GM06990 (cell line): ENCODE measurements at regions not wholly inside any gene's neighbourhood (a gene's known extent, or its start where the extent isn't known, plus 50 kb on each side); places are given as distances from the start of the nearest gene placed in this dataset.

ENCODE experiments used
- DNase-seq: peaks from one replicate; pipeline ENCODE4 v3.0.0-alpha.2; 2011; ENCODE audit not compliant: insufficient read length; ENCODE audit errors: extremely low read depth
- H3K27me3 ChIP-seq: replicated peaks from 2 replicates; pipeline ENCODE4 v1.6.0; 2011; ENCODE audit warnings: low read length; ENCODE audit not compliant: control insufficient read depth, insufficient read depth
- H3K36me3 ChIP-seq: 2 replicates; pipeline ENCODE4 v1.5.1; 2011; ENCODE audit warnings: low read length; ENCODE audit not compliant: control insufficient read depth, insufficient read depth
- H3K4me3 ChIP-seq: replicated peaks from 2 replicates; pipeline ENCODE4 v1.5.1; 2011; ENCODE audit warnings: low read depth, mild to moderate bottlenecking, control low read depth, low read length
- CTCF ChIP-seq: IDR thresholded peaks from 2 replicates; pipeline ENCODE4 v1.5.1; 2011; ENCODE audit warnings: low read length, control low read depth, mild to moderate bottlenecking, inconsistent platforms; ENCODE audit not compliant: insufficient read depth, poor library complexity, severe bottlenecking

GRCh38 chr20:60338556-60338955, 380.3 kb downstream of the CDH26 start:
- DNase-seq, result no peak
- Histone ChIP-seq H3K27me3 (no peaks in the 10 kb centered on the region), H3K36me3 (no peaks in the 10 kb centered on the region), H3K4me3 (no peak overlapping the region)
- no peak for TF ChIP-seq CTCF

GRCh38 chr20:60339738-60340137, 381.5 kb downstream of the CDH26 start:
- Histone ChIP-seq H3K4me3 (no peak overlapping the region), H3K27me3 (no peaks in the 10 kb centered on the region), H3K36me3 (no peaks in the 10 kb centered on the region)
- no peak for DNase-seq
- no peak for TF ChIP-seq CTCF

DNA sequence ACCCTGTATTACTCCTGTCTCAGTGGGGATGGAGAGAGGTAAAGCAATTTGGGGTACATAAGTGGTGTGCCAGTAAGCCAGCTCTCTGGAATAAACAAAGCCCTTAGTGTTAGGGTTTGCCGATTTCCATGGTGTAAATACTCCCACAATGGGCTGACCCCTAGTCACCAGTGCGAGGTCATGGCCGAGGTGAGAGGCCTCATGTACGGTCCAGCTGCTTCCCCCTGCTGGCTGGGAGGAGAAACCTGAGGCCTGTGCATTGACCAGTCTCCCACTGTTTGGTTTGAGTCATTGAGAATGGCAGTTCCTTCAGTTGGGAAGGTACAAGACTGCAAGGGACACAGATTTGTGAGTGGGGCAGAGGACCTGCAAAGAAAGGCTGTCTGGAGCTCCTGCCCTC, 382.0 kb downstream of the CDH26 start:
- Histone ChIP-seq H3K27me3 (no peaks in the 10 kb centered on the region), H3K36me3 (no peaks in the 10 kb centered on the region), H3K4me3 (no peak overlapping the region)
- no peak for DNase-seq
- no peak for TF ChIP-seq CTCF

- no peak for DNase-seq
- no peaks in the 10 kb centered on the region for H3K27me3 ChIP-seq
These were observed 382.8 kb downstream of the CDH26 start for GRCh38 chr20:60341062-60341461.

DNA sequence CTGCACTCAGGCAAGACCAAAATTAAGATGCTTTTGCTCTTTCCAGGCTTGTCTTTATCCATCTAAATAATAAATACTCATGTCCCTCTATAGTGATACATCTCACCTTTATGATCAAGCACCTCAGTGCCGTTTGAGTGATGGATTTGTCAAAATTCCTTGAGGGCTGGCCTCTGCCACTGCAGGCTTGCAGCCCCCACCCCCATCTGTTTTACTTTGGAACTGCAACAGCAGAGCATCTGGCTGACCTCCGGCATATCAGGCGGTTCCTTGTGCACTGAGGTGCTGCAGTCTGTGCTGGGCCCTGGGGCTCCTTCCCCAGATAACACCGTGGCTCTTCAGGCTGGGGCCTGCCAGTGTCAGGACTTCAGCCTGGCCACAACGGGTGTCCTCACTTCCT, 386.9 kb downstream of the CDH26 start:
- Histone ChIP-seq H3K27me3 (no peaks in the 10 kb centered on the region), H3K36me3 (no peaks in the 10 kb centered on the region), H3K4me3 (no peak overlapping the region)
- DNase-seq, result no peak
- TF ChIP-seq CTCF, result no peak

More at GRCh38 chr20:60341062-60341461, 382.8 kb downstream of the CDH26 start:
- H3K36me3 ChIP-seq, result no peaks in the 10 kb centered on the region
- H3K4me3 ChIP-seq, result no peak overlapping the region
- no peak for TF ChIP-seq CTCF

- H3K36me3 ChIP-seq, result no peaks in the 10 kb centered on the region
- no peak overlapping the region for H3K4me3 ChIP-seq
- no peak for DNase-seq
- no peaks in the 10 kb centered on the region for H3K27me3 ChIP-seq
- no peak for TF ChIP-seq CTCF
These were observed 391.2 kb downstream of the CDH26 start for GRCh38 chr20:60349418-60349817.
